SK-N-MC (cell line): ENCODE measurements at regions not wholly inside any gene's neighbourhood (a gene's known extent, or its start where the extent isn't known, plus 50 kb on each side); places are given as distances from the start of the nearest gene placed in this dataset.

Experiments used
- EZH2 ChIP-seq: fragments of 200-600 bp; sonication (generic); IDR thresholded peaks from one replicate; pipeline ENCODE4 v1.6.1; 2017; ENCODE audit warnings: antibody characterized with exemption
- FOXP2 ChIP-seq: optimal IDR thresholded peaks from 2 replicates; pipeline ENCODE3; 2011; ENCODE audit warnings: mild to moderate bottlenecking, moderate library complexity; ENCODE audit not compliant: insufficient read depth; ENCODE audit errors: extremely low read length, control extremely low read depth
- POLR2AphosphoS5 ChIP-seq: IDR thresholded peaks from 2 replicates; pipeline ENCODE4 v1.6.1; 2012; ENCODE audit warnings: mild to moderate bottlenecking, low read depth, low read length, borderline replicate concordance

DNA sequence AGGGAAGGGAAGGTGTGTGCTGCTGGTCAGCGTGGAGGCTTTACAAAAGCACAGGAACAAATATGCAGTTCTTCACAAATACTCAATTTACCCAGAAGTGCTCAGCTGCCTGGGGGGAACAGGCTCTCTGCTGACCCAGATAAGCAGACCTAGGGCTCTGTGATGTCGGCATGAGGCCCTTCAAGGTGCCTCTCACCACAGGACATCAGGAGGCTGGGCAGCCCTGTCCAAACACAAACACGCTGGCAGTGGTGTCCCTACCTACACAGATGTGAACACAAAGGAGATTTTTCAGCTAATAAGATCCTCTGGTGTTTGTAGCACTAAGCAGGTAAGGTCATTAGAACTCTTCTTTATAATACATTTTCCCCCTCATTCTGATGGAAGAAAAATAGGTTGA, 243.0 kb upstream of the PROX1 start:
- no peak for TF ChIP-seq EZH2
- TF ChIP-seq POLR2AphosphoS5: no peak
- TF ChIP-seq FOXP2: no peak
